ENCODE measurements at regions not wholly inside any gene's neighbourhood (a gene's known extent, or its start where the extent isn't known, plus 50 kb on each side); places are given as distances from the start of the nearest gene placed in this dataset.

DNA sequence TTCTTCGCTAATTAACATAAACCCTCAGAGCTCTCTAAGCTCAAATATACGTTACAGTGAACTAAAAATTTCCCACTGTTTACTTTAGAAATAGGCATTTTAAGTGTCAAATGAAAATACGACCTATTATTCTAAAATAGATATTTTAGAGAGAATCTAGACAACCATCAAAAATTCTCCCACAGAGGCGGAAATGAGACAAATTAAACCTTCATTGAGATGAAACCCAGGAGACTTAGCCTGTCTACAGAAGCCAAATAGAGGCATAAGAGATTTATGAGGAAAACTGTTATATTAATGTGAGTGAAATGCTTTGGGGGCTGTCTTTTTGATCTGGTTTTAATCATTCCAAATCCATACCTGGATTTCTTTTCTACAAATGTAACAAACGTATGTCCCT lies 232.0 kb upstream of the GRIA4 start:
- no CpG with 5 or more reads among the region's 5 CpGs for WGBS (ENCODE audit: insufficient coverage)
- Histone ChIP-seq H3K4me2 (replicated peaks; ENCODE audit: low read depth, low read length, poor library complexity, severe bottlenecking) (no peak overlapping the region), H3K9ac (ENCODE audit: low read length) (no peak overlapping the region), H3K27me3 (replicated peaks in 1 of 4; ENCODE audit: control extremely low read depth in 1 of 4, control insufficient read depth in 3 of 4, insufficient read depth in 4 of 4, low read length in 3 of 4) (no peaks in the 10 kb centered on the region), H3K27ac (ENCODE audit: low read length in 2 of 2) (no peak overlapping the region), H2AFZ (ENCODE audit: insufficient read depth, low read depth, low read length, poor library complexity, severe bottlenecking) (no peak overlapping the region), H3K4me3 (ENCODE audit: control extremely low read depth in 1 of 5, extremely low read depth in 1 of 5, insufficient read depth in 1 of 5, low read depth in 2 of 5, low read length in 4 of 5) (no peak overlapping the region), H4K20me1 (ENCODE audit: control insufficient read depth, insufficient read depth, low read length, poor library complexity, severe bottlenecking) (no peaks in the 10 kb centered on the region), H3K79me2 (ENCODE audit: control insufficient read depth, insufficient read depth, low read length) (no peaks in the 10 kb centered on the region), H3K4me1 (ENCODE audit: control insufficient read depth in 2 of 2, insufficient read depth in 2 of 2, low read length in 2 of 2) (no peaks in the 10 kb centered on the region), H3K9me3 (ENCODE audit: control extremely low read depth in 1 of 3, control insufficient read depth in 2 of 3, insufficient read depth in 1 of 3, low read length in 2 of 3) (peaks cover 0 to 7% (median 0%) of the 10 kb centered on the region in 3 donors), H3K36me3 (replicated peaks in 1 of 2; ENCODE audit: control extremely low read depth in 1 of 2, control insufficient read depth in 1 of 2, extremely low read depth in 1 of 2, insufficient read depth in 2 of 2, low read length in 1 of 2) (no peaks in the 10 kb centered on the region)
- TF ChIP-seq EZH2 (IDR thresholded peaks at IDR 0.05; ENCODE audit: borderline replicate concordance, insufficient read depth, low read depth, low read length, poor library complexity, severe bottlenecking): no peak
- TF ChIP-seq, protein P1, sequence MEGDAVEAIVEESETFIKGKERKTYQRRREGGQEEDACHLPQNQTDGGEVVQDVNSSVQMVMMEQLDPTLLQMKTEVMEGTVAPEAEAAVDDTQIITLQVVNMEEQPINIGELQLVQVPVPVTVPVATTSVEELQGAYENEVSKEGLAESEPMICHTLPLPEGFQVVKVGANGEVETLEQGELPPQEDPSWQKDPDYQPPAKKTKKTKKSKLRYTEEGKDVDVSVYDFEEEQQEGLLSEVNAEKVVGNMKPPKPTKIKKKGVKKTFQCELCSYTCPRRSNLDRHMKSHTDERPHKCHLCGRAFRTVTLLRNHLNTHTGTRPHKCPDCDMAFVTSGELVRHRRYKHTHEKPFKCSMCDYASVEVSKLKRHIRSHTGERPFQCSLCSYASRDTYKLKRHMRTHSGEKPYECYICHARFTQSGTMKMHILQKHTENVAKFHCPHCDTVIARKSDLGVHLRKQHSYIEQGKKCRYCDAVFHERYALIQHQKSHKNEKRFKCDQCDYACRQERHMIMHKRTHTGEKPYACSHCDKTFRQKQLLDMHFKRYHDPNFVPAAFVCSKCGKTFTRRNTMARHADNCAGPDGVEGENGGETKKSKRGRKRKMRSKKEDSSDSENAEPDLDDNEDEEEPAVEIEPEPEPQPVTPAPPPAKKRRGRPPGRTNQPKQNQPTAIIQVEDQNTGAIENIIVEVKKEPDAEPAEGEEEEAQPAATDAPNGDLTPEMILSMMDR (IDR thresholded peaks at IDR 0.05): no peak
- Mint-ChIP-seq H3K4me3 (no peak overlapping the region), H3K4me1 (no peaks in the 10 kb centered on the region), H3K27me3 (no peaks in the 10 kb centered on the region), H3K9me3 (ENCODE audit: insufficient read depth) (peaks cover 12% of the 10 kb centered on the region), H3K27ac (no peak overlapping the region)
- intact Hi-C loops (cut with micrococcal nuclease): no loop called here
- no peak for ATAC-seq (ENCODE audit: low read depth)
- ChIA-PET POLR2A (no interaction called here), CTCF (no interaction called here)
- DNase-seq: no peak

DNA sequence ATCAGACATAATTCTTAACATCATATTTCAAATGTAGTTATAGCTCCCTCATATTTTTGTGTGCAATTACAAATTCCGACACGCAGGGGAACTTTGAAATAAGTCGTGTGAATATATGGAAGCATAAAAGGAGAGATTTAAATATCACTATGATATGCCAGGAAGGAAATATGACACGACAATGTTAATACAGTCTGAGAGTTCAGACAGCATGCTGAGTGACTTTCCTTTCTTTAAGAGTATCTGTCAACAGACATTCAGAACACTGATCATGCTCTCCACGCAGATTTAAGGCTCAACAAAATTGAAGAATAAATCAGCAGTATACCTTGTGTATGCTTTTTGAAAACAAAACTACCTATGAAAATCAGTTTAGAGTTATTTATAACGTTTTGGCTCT lies 232.6 kb upstream of the CARD18 start:
- Mint-ChIP-seq H3K4me1 (no peaks in the 10 kb centered on the region), H3K9me3 (ENCODE audit: insufficient read depth) (peaks cover 12% of the 10 kb centered on the region), H3K27me3 (no peaks in the 10 kb centered on the region), H3K4me3 (no peak overlapping the region), H3K27ac (no peak overlapping the region)
- TF ChIP-seq EZH2 (IDR thresholded peaks at IDR 0.05; ENCODE audit: borderline replicate concordance, insufficient read depth, low read depth, low read length, poor library complexity, severe bottlenecking): no peak
- TF ChIP-seq, protein P1 (IDR thresholded peaks at IDR 0.05): no peak
- H3K27ac ChIP-seq (ENCODE audit: low read length in 2 of 2): no peak overlapping the region
- POLR2A ChIA-PET: no interaction called here
- H2AFZ ChIP-seq (ENCODE audit: insufficient read depth, low read depth, low read length, poor library complexity, severe bottlenecking): no peak overlapping the region
- intact Hi-C loops (cut with micrococcal nuclease): no loop called here
- no peak overlapping the region for H3K4me3 ChIP-seq (ENCODE audit: control extremely low read depth in 1 of 5, extremely low read depth in 1 of 5, insufficient read depth in 1 of 5, low read depth in 2 of 5, low read length in 4 of 5)
- no peak overlapping the region for H3K4me2 ChIP-seq (replicated peaks; ENCODE audit: low read depth, low read length, poor library complexity, severe bottlenecking)
- no peaks in the 10 kb centered on the region for H3K79me2 ChIP-seq (ENCODE audit: control insufficient read depth, insufficient read depth, low read length)
- no CpG with 5 or more reads among the region's 6 CpGs for WGBS (ENCODE audit: insufficient coverage)
- no peaks in the 10 kb centered on the region for H3K4me1 ChIP-seq (ENCODE audit: control insufficient read depth in 2 of 2, insufficient read depth in 2 of 2, low read length in 2 of 2)
- DNase-seq: no peak
- CTCF ChIA-PET: no interaction called here
- no peak overlapping the region for H3K9ac ChIP-seq (ENCODE audit: low read length)
- no peaks in the 10 kb centered on the region for H3K36me3 ChIP-seq (replicated peaks in 1 of 2; ENCODE audit: control extremely low read depth in 1 of 2, control insufficient read depth in 1 of 2, extremely low read depth in 1 of 2, insufficient read depth in 2 of 2, low read length in 1 of 2)
- H3K27me3 ChIP-seq (replicated peaks in 1 of 4; ENCODE audit: control extremely low read depth in 1 of 4, control insufficient read depth in 3 of 4, insufficient read depth in 4 of 4, low read length in 3 of 4): no peaks in the 10 kb centered on the region
- ATAC-seq (ENCODE audit: low read depth): no peak
- H4K20me1 ChIP-seq (ENCODE audit: control insufficient read depth, insufficient read depth, low read length, poor library complexity, severe bottlenecking): no peaks in the 10 kb centered on the region
- H3K9me3 ChIP-seq (ENCODE audit: control extremely low read depth in 1 of 3, control insufficient read depth in 2 of 3, insufficient read depth in 1 of 3, low read length in 2 of 3): peaks cover 0 to 7% (median 0%) of the 10 kb centered on the region in 3 donors

Data from B cell (primary cell).